PC-9 (cell line): ENCODE measurements at regions not wholly inside any gene's neighbourhood (a gene's known extent, or its start where the extent isn't known, plus 50 kb on each side); places are given as distances from the start of the nearest gene placed in this dataset.

ENCODE experiments used
- BruUV-seq: library from RNA; stranded (reverse); fragments of 400-500 nt; replicated peaks from 2 replicates; lab custom pipeline; 2021; lab: Mats Ljungman, UMichigan
- CTCF ChIA-PET: fragments of 300-600 bp; sonication (Branson Sonifier 250); formaldehyde crosslinking; loops from one replicate; lab custom pipeline; 2022; ENCODE audit warnings: antibody characterized with exemption; lab: Charles Lee
- POLR2A ChIA-PET: fragments of 300-600 bp; sonication (Branson Sonifier 250); formaldehyde crosslinking; loops from one replicate; lab custom pipeline; 2022; ENCODE audit warnings: antibody characterized with exemption; ENCODE audit not compliant: unreplicated experiment; lab: Charles Lee
- DNase-seq, 2 experiments: peaks; one replicate each; pipeline versions ENCODE4 v3.0.0 to v3.0.0-alpha.2; 2015 to 2022; ENCODE audit warnings: mixed read lengths in 1 of 2
- H2AFZ ChIP-seq: fragments of 200-600 bp; sonication (generic); 2 replicates; pipeline ENCODE4 v1.8.1; 2017; ENCODE audit warnings: antibody characterized with exemption
- H3F3A ChIP-seq: fragments of 200-600 bp; sonication (generic); 2 replicates; pipeline ENCODE4 v1.8.1; 2017; ENCODE audit warnings: antibody characterized with exemption, mild to moderate bottlenecking, low read depth; ENCODE audit not compliant: insufficient read depth
- H3K27ac ChIP-seq: fragments of 200-600 bp; sonication (generic); 2 replicates; pipeline ENCODE4 v1.6.1; 2016; ENCODE audit warnings: mixed run types
- H3K27me3 ChIP-seq: fragments of 200-600 bp; sonication (generic); 2 replicates; pipeline ENCODE4 v1.6.1; 2016; ENCODE audit warnings: low read depth, mixed run types; ENCODE audit not compliant: insufficient read depth
- H3K36me3 ChIP-seq: fragments of 200-600 bp; sonication (generic); 2 replicates; pipeline ENCODE4 v1.6.1; 2016; ENCODE audit warnings: low read depth, mixed run types
- H3K4me1 ChIP-seq: fragments of 200-600 bp; sonication (generic); replicated peaks from 2 replicates; pipeline ENCODE4 v1.6.1; 2016; ENCODE audit warnings: mixed run types; ENCODE audit not compliant: insufficient read depth
- H3K4me2 ChIP-seq: fragments of 200-600 bp; sonication (generic); 2 replicates; pipeline ENCODE4 v1.6.1; 2017; ENCODE audit warnings: mixed run types
- H3K4me3 ChIP-seq: fragments of 200-600 bp; sonication (generic); 2 replicates; pipeline ENCODE4 v1.6.1; 2016; ENCODE audit warnings: mixed run types
- H3K79me2 ChIP-seq: fragments of 200-600 bp; sonication (generic); 2 replicates; pipeline ENCODE4 v1.6.1; 2017; ENCODE audit warnings: low read depth, mixed run types
- H3K9me2 ChIP-seq: fragments of 200-600 bp; sonication (generic); 2 replicates; pipeline ENCODE4 v1.8.1; 2017; ENCODE audit warnings: mild to moderate bottlenecking; ENCODE audit not compliant: insufficient read depth
- H3K9me3 ChIP-seq: fragments of 200-600 bp; sonication (generic); 2 replicates; pipeline ENCODE4 v1.8.1; 2016; ENCODE audit warnings: low read depth; ENCODE audit not compliant: insufficient read depth
- H4K20me1 ChIP-seq: fragments of 200-600 bp; sonication (generic); 2 replicates; pipeline ENCODE4 v1.8.1; 2017; ENCODE audit not compliant: insufficient read depth
- CTCF ChIP-seq: fragments of 200-600 bp; sonication (generic); conservative IDR thresholded peaks from 2 replicates; pipeline ENCODE4 v1.6.1; 2017; ENCODE audit warnings: mixed run types, antibody characterized with exemption, mild to moderate bottlenecking, moderate library complexity
- EZH2 ChIP-seq: fragments of 200-600 bp; sonication (generic); IDR thresholded peaks from 2 replicates; pipeline ENCODE4 v1.8.0; 2017; ENCODE audit warnings: antibody characterized with exemption, low read depth
- intact Hi-C: fragments of 100-400 bp; cut with micrococcal nuclease; formaldehyde crosslinking; loops from one replicate; pipeline ENCODE4 v1.10.0; 2022; ENCODE audit not compliant: unreplicated experiment

- no peak for DNase-seq
- intact Hi-C loops: no loop called here
- no peaks in the 10 kb centered on the region for H3K27me3 ChIP-seq
Observed at GRCh38 chr14:42856106-42856505, 1249.4 kb downstream of the LRFN5 start.

GRCh38 chr14:42855085-42855484, 1248.4 kb downstream of the LRFN5 start:
- TF ChIP-seq EZH2: no peak
- no peak for TF ChIP-seq CTCF
- BruUV-seq: no TSS peak
- Histone ChIP-seq H2AFZ (no peak overlapping the region), H4K20me1 (no peaks in the 10 kb centered on the region), H3K79me2 (no peaks in the 10 kb centered on the region), H3F3A (no peaks in the 10 kb centered on the region), H3K4me2 (no peak overlapping the region), H3K27ac (no peak overlapping the region), H3K4me1 (no peaks in the 10 kb centered on the region), H3K27me3 (no peaks in the 10 kb centered on the region), H3K9me2 (no peaks in the 10 kb centered on the region), H3K36me3 (no peaks in the 10 kb centered on the region), H3K4me3 (no peak overlapping the region), H3K9me3 (no peaks in the 10 kb centered on the region)
- intact Hi-C loops: no loop called here
- no peak for DNase-seq
- POLR2A ChIA-PET: no interaction called here
- CTCF ChIA-PET: no interaction called here

More at GRCh38 chr14:42856106-42856505, 1249.4 kb downstream of the LRFN5 start:
- Histone ChIP-seq H2AFZ (no peak overlapping the region), H3K4me1 (no peaks in the 10 kb centered on the region), H3K4me2 (no peak overlapping the region), H3K9me3 (no peaks in the 10 kb centered on the region), H3K9me2 (no peaks in the 10 kb centered on the region), H4K20me1 (no peaks in the 10 kb centered on the region), H3K36me3 (no peaks in the 10 kb centered on the region), H3K27ac (no peak overlapping the region), H3F3A (no peaks in the 10 kb centered on the region), H3K79me2 (no peaks in the 10 kb centered on the region), H3K4me3 (no peak overlapping the region)
- no TSS peak for BruUV-seq
- ChIA-PET POLR2A (interaction anchor here (0.6 kb wide), 1 partner anchor 321 kb away, joined by 5 read pairs; no protein-coding TSS in a partner anchor), CTCF (no interaction called here)
- TF ChIP-seq EZH2: no peak
- TF ChIP-seq CTCF: no peak

- no peak for TF ChIP-seq EZH2
- TF ChIP-seq CTCF: no peak
- Histone ChIP-seq H3K27ac (no peak overlapping the region), H3K4me1 (no peaks in the 10 kb centered on the region), H3F3A (no peaks in the 10 kb centered on the region), H2AFZ (no peak overlapping the region), H3K4me2 (no peak overlapping the region), H3K9me3 (no peaks in the 10 kb centered on the region), H3K27me3 (no peaks in the 10 kb centered on the region), H3K4me3 (no peak overlapping the region), H3K36me3 (no peaks in the 10 kb centered on the region), H3K9me2 (no peaks in the 10 kb centered on the region), H4K20me1 (no peaks in the 10 kb centered on the region), H3K79me2 (no peaks in the 10 kb centered on the region)
- no TSS peak for BruUV-seq
- intact Hi-C loops: no loop called here
- ChIA-PET POLR2A (no interaction called here), CTCF (no interaction called here)
- no peak for DNase-seq
Observed at GRCh38 chr14:42854061-42854460, 1247.4 kb downstream of the LRFN5 start.
